NB4 (cell line): ENCODE measurements at regions not wholly inside any gene's neighbourhood (a gene's known extent, or its start where the extent isn't known, plus 50 kb on each side); places are given as distances from the start of the nearest gene placed in this dataset.
"Not testable (repeated sequence)": the region's sequence is repeated elsewhere in the genome, so short reads cannot be mapped to it uniquely, and the experiment has no call there.

ENCODE experiments used
- CTCF ChIP-seq: IDR thresholded peaks from one replicate; pipeline ENCODE4 v1.5.1; 2012; ENCODE audit warnings: low read depth, low read length
- MAX ChIP-seq: IDR thresholded peaks from 2 replicates; pipeline ENCODE4 v1.6.1; 2011; ENCODE audit warnings: low read depth, low read length
- MYC ChIP-seq: IDR thresholded peaks from 2 replicates; pipeline ENCODE4 v1.6.1; 2011; ENCODE audit warnings: low read depth, low read length
- POLR2A ChIP-seq: IDR thresholded peaks from 2 replicates; pipeline ENCODE4 v1.6.1; 2011; ENCODE audit warnings: mild to moderate bottlenecking; ENCODE audit not compliant: insufficient read length; ENCODE audit errors: extremely low read depth

- not testable (repeated sequence) for TF ChIP-seq POLR2A, CTCF, MAX, MYC
These were observed 90.6 kb upstream of the C1QTNF7 start for GRCh38 chr4:15337168-15337657.
